HG03558 (cell line): ENCODE measurements at regions not wholly inside any gene's neighbourhood (a gene's known extent, or its start where the extent isn't known, plus 50 kb on each side); places are given as distances from the start of the nearest gene placed in this dataset.
"Not testable (repeated sequence)": the region's sequence is repeated elsewhere in the genome, so short reads cannot be mapped to it uniquely, and the experiment has no call there.

Experiments
- ATAC-seq: cut with Tn5 transposase; IDR thresholded peaks from one replicate; pipeline ENCODE4 v1.9.1; 2021; ENCODE audit warnings: moderate number of reproducible peaks; ENCODE audit not compliant: unreplicated experiment; ENCODE audit errors: extremely low read depth

DNA sequence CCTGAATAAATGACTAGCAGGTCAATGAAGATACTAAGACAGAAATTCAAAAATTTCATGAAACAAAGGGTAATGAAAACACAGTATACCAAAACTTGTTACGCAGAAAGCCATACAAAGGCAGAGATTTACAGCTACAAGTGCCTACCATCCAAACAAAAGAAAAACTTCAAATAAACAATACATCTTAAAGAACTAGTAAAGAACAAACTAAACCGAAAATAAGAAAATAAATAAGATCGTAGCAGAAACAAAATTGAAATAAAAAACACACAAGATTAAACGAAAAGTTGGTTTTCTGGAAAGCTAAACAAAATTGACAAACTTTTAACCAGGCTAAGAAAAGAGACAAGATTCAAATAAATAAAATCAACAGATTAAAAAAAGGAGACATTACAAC, 51.5 kb downstream of the VPREB1 start:
- not testable (repeated sequence) for ATAC-seq

DNA sequence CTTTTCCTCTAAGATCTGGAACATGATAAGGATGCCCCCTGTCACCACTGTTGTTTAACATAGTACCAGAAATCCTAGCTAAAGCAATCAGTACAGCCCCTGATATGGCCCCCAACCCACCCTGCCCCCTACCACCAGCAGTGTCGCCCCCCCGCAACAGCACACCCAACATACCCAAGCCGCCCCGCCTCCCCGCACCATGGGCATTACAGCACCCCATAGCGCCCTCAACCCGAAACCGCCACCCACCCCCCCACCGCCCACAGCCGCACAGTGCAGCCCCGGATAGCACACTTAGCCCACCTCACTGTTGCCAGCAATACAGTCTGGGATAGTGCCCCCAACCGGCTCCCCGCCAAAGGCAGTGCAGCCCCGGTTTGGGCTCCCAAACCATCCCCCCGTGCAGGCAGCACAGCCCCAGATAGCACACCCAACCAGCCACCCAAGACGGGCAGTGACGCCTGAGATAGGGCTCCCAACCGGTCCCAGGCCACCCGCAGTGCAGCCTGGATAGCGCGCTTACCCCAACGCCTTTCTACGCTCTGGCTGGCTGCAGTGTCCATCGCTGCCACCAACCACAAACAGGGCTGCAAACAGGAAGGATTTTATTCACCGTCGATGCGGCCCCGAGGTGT, 52.7 kb downstream of the VPREB1 start:
- not testable (repeated sequence) for ATAC-seq

DNA sequence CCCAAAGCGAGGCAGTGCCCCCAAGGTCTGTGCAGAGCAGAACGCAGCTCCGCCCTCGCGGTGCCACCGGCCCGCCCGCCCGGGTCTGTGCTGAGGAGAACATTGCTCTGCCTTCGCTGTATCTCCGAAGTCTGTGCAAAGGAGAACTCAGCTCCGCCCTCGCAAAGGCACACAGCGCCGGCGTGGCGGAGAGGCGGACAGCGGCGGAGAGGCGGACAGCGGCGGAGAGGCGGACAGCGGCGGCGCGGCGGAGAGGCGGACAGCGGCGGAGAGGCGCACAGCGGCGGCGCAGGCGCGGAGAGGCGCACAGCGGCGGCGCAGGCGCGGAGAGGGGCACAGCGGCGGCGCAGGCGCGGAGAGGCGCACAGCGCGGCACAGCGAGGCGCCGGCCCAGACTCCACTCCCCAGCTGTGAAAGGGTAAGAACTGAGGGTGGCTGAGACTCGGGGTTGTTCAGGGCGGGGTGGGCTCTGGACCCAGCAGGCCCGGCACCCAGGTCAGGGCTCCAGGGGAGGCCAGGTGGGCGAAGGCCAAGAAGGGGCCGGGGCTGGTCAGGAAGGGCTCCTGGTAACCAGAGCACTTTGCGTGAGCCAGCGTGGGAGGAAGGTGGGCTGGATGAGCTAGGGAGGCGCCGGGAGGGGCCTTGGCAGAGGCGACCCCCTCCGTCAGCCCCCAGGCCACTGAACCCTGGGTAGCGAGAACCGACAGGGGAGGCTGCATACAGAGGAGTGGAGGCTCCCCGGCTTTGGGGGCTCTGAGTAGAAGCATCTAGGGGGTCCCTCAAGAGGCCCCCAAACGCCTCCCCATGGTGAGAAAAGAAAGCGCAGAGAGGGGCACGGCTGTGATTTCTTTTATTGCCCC, 53.4 kb downstream of the VPREB1 start:
- peak; percentile 52 for ATAC-seq

DNA sequence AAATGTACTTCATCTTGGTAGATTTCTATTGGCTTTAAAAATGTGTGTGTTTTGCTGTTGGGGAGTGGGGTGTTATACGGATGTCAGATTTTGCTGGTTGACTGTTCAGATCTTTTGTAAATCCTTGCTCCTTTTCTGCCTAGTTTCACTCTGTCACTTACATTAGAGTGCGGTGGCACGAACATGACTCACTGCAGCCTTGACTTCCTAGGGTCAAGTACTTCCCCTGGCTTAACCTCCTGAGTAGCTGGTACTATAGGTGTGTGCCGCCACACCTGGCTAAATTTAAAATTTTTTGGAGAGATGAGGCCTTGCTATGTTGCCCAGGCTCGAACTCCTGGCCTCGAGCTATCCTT, 54.0 kb downstream of the VPREB1 start:
- not testable (repeated sequence) for ATAC-seq

DNA sequence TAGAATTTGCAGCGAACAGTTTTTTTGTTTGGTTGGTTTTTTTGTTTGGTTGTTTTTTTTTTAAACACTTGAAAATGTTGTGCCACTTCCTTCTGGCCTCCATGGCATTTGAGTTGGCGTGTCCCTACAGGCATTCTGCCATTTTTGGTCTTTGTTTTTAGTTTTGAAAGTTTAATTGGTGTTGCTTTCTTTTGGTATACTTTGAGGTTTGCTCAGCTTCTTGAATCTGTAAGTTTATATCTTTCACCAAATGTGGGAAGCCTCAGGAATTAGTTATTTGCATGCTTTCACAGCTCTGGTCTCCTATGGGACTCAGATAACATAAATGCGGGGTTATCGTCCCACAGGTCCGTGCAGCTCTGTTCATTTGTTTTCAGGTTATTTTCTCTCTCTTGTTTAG, 55.9 kb downstream of the VPREB1 start:
- ATAC-seq, result not testable (repeated sequence)

DNA sequence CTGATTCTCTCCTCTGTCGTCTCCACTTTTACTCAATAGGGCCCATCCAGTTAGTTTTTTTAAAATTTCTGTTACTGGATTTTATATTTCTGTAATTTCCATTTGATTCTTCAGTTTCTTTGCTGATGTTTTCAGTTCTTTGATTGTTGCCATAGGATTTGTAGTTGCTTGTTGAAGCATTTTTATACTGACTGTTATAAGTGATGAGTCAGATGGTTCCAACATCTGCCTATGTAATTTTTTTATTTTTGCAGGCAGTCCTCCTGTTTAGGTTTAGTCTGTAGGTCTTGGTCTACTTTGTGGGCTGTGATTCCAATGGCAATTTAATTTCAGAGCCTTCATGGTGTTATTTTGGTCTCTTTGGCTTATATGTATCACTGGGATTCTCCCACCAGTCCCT, 56.4 kb downstream of the VPREB1 start:
- not testable (repeated sequence) for ATAC-seq

DNA sequence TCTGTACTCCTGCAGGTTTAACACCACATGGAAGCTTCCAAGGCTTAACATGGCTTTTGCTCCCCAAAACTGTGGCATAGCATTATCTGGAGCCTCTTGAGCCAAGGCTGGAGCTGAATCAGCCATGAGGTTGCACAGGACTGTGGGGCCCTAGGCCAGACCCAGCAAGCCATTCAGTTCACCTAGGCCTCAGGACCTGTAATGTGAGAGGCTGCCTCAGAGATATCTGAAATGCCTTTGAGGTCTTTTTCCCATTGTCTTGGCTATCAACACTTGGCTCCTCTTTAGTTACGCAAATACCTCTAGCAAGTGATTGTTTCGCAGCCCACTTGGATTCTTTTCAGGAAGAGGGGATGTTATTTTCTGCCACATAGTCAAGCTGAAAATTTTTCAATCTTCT, 72.0 kb downstream of the VPREB1 start:
- no peak for ATAC-seq

DNA sequence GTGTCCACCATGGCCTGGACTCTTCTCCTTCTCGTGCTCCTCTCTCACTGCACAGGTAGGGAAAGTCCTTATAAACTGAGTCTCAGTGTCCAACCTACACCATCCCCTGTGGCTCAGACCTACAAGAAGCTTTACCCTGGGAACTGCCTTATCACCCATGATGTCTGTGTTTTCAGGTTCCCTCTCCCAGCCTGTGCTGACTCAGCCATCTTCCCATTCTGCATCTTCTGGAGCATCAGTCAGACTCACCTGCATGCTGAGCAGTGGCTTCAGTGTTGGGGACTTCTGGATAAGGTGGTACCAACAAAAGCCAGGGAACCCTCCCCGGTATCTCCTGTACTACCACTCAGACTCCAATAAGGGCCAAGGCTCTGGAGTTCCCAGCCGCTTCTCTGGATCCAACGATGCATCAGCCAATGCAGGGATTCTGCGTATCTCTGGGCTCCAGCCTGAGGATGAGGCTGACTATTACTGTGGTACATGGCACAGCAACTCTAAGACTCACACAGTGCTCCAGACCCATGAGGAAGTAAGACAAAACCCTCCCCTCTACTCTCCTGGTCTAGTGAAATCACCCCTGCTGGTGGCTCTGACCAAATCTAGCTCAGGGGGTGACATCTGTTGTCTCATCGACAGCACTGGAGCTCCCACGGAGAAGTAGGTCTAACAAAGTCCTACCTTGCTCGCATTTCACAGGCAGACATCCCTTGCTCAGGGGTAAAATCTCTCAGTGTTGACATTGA, 74.3 kb downstream of the VPREB1 start:
- no peak for ATAC-seq

DNA sequence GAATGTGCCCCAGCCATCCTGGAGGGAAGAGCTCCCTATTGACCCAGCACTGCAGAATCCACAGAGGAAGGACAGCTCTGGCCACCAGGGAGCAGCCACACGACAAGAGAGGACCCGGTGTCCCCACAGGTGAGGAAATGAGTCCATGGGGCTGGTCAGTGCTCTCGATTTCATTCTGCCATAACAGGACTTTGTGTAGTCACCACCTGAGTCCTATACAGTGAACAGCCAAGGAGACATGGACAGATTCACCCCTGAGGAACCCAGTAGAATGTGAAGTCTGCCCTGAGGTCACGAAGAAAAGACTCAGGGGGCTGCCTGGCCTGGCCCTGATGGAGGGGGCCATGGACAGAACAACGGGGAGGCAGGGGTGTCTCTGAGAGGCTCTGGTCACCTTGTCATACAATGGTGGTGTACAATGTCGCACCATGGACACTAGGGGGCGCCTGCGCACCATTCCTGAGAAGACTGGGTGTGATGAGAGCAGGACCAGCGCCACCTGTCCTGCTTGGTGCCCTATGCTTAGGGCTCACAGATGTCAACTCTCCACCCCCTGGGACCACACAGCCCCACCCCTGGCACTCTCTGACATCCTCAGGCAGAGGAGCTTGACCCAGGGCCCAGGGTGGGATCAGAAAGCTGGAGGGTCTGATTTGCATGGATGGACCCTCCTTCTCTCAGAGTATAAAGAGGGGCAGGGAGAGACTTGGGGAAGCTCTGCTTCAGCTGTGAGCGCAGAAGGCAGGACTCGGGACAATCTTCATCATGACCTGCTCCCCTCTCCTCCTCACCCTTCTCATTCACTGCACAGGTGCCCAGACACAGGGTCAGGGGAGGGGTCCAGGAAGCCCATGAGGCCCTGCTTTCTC, 77.4 kb downstream of the VPREB1 start:
- not testable (repeated sequence) for ATAC-seq

DNA sequence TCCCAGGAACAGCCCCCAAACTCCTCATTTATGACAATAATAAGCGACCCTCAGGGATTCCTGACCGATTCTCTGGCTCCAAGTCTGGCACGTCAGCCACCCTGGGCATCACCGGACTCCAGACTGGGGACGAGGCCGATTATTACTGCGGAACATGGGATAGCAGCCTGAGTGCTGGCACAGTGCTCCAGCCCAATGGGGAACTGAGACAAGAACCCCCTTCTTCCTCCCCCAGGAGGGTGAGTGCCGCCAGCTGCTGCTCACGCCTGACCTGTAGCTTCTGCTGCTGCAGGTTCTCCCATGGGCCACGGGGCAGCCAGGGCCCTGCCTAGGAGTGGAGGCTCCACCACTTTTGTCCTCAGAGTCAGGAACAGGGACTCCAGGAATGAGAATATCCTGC, 78.2 kb downstream of the VPREB1 start:
- ATAC-seq, result no peak

DNA sequence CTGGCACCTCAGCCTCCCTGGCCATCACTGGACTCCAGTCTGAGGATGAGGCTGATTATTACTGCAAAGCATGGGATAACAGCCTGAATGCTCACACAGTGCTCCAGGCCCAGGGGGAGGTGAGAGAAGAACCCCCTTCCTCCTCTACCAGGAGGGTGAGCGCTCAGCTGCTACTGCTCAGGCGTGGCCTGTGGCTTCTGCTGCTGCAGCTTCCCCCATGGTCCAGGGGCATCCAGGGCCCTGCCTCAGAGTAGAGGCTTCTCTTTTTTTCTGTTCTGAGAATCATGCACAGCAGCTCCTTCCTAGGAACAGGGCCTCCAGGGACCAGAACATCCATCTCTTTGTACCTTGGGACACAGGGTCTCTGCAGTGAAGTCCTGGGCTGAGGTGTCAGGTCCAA, 83.1 kb downstream of the VPREB1 start:
- no peak for ATAC-seq

DNA sequence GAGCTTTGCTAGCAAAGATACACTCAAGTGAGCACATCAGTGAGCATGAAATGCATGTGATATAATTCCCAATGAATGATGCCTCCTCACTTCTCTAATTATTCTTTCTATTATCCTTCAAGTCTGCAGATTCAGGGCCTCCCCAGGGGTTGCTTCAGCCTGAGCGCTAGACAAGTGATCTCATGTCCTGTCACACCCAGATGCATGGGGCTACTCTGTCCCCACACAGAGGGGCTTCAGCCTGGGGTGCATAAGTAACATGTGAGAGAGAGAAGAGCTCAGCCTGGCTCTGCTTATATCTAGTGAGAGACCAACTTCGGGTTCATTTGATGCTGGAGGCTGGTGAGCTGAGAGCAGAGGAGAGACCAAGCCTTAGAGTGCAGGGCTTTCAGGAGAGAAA, 85.2 kb downstream of the VPREB1 start:
- no peak for ATAC-seq

DNA sequence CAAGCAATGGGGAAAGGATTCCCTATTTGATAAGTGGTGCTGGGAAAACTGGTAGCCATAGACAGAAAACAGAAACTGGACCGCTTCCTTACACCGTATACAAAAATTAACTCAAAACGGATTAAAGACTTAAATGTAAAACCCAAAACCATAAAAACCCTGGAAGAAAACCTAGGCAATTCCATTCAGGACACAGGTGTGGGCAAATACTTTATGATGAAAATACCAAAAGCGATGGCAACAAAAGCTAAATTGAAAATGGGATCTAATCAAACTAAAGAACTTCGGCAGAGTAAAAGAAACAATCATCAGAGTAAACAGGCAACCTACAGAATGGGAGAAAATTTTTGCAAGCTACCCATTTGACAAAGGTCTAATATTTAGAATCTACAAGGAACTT, 91.1 kb downstream of the VPREB1 start:
- not testable (repeated sequence) for ATAC-seq

DNA sequence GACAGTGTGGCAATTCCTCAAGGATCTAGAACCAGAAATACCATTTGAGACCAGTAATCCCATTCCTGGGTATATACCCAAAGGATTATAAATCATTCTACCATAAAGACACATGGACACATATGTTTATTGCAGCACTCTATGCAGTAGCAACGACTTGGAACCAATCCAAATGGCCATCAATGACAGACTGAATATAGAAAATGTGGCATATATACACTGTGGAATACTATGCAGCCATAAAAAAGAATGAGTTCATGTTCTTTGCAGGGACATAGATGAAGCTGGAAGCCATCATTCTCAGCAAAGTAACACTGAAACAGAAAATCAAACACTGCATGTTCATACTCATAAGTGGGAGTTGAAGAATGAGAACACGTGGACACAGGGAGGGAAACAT, 91.7 kb downstream of the VPREB1 start:
- not testable (repeated sequence) for ATAC-seq

DNA sequence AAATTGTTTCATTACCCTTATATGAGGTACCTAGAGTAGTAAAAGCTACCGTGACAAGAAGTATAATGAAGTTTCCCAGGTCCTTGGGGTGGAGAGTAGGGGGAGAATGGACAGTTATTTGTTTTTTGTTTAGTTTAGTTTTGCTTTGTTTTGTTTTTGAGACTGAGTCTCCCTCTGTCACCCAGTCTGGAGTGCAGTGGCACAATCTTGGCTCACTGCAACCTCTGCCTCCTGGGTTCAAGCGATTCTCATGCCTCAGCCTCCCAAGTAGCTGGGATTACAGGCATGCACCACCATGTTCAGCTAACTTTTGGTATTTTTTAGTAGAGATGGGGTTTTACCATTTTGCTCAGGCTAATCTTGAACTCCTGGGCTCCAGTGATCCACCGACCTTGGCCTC, 94.2 kb downstream of the VPREB1 start:
- ATAC-seq, result not testable (repeated sequence)

DNA sequence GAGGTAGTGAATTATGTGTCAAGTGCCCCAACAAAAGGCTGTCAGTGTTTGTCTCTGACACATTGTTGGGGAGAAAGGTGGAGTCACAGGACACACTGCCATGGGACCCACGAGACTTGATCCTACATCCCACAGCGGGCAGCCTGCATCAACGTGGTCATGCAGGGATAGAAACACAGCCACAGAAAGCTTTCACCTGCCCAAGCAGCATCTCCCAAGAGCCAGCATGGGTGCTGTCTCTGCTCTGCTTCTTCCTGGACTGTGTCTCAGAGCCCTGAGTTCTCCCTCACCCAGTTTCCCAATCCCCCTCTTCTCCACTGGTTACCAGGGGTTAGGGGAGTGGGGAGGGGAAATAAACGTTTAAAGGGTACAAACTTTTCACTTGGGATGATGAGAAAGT, 97.2 kb downstream of the VPREB1 start:
- ATAC-seq, result no peak

DNA sequence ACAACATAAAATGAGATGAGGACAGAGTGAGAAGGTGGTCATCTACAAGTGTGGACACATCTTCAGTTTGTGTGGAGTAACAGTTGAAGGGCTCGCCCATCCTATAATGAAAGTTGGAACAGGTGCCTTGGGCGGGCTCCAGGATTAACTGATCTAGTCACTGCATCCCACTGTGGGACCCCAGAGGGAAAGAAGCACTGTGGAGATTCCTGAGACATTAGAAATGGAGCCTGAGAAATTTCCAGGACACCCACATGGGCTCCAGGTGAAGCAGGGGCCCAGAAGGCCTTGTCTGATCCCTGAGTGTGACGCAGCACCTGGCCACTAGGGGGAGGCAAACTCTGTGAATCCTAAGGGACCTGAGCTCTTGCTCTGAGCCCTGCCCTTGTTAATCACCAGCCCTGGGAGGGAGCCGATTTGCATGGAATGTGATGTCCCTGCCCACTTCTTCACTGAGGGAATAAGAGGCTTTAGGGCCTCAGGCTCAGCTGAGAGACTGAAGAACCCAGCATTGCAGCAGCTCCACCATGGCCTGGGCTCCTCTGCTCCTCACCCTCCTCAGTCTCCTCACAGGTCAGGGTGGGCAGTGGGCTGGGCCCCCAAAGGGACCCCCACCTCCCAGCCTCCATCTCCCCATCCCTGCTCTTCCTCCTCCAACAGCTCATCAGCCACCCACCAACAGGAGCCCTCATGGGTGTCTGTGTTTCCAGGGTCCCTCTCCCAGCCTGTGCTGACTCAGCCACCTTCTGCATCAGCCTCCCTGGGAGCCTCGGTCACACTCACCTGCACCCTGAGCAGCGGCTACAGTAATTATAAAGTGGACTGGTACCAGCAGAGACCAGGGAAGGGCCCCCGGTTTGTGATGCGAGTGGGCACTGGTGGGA, 98.4 kb downstream of the VPREB1 start:
- no peak for ATAC-seq

DNA sequence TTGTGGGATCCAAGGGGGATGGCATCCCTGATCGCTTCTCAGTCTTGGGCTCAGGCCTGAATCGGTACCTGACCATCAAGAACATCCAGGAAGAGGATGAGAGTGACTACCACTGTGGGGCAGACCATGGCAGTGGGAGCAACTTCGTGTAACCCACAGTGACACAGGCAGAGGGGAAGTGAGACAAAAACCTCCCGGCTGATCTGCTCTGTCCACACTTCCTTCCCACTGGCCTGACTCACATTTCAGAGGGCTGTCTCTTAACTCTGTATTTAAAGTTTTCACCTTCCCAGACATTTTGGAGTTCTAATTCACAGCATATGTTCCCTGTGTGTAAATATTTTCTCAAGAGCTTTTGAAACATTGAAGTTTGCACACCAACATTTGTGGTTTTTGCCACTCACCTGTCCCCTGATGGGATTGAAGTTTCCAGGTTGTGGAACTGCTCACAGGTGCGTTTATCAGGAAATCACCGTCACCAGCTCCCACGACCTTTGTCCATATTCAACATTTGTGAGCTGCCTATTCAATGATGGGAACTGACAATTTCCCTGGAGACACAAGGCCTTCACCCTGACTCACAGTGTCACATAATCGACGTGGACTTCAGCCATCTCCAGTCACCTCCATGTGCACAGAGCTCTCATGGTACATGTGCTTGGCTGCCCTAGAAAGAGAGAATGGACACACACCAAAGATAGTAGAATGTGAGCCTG, 99.2 kb downstream of the VPREB1 start:
- ATAC-seq, result no peak

DNA sequence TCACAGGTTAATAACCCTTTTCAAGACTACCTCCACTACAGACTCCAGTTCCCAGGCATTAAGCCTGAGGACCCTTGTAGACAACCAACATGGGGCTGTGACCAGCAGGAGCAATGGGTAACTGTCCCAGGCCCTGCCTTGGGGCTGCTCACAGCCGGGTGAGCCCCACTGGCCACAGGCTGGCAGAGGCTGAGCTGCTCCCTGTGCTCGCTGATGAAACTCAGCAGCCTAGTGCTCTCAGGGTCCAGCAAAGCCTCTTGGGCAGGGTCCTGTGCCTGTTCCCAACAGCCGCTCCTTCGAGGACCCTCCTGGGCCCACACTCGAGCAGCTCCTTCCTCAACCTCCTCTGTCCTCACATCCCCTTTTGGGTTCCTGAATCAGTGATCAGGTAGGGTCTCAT, 99.8 kb downstream of the VPREB1 start:
- no peak for ATAC-seq
